ENCODE measurements at regions not wholly inside any gene's neighbourhood (a gene's known extent, or its start where the extent isn't known, plus 50 kb on each side); places are given as distances from the start of the nearest gene placed in this dataset.
"Not testable (repeated sequence)": the region's sequence is repeated elsewhere in the genome, so short reads cannot be mapped to it uniquely, and the experiment has no call there.

- DNase-seq: no peak
Observed at GRCh38 chr5:142542078-142542477, 143.8 kb downstream of the FGF1 start.

- no peak for DNase-seq
Observed at GRCh38 chr5:142540922-142541422, 144.9 kb downstream of the FGF1 start.

GRCh38 chr5:142539154-142539740 lies 146.6 kb downstream of the FGF1 start:
- DNase-seq: no peak

GRCh38 chr5:142537938-142538337 lies 148.0 kb downstream of the FGF1 start:
- DNase-seq: no peak

GRCh38 chr5:142532781-142533176 lies 153.1 kb downstream of the FGF1 start:
- no peak for DNase-seq

GRCh38 chr5:142531977-142532780 lies 153.7 kb downstream of the FGF1 start:
- no peak for DNase-seq

- DNase-seq: no peak
Observed at GRCh38 chr5:142530904-142531303, 155.0 kb downstream of the FGF1 start.

- no peak for DNase-seq
Observed at GRCh38 chr5:142529626-142530278, 156.1 kb downstream of the FGF1 start.

GRCh38 chr5:142527664-142528295 lies 158.1 kb downstream of the FGF1 start:
- DNase-seq: no peak

- DNase-seq: no peak
Observed at GRCh38 chr5:142527234-142527633, 158.7 kb downstream of the FGF1 start.

- DNase-seq: no peak
Observed at GRCh38 chr5:142522983-142523382, 162.9 kb downstream of the FGF1 start.

GRCh38 chr5:142521706-142522105 lies 164.2 kb downstream of the FGF1 start:
- DNase-seq: no peak

GRCh38 chr5:142520885-142521284 lies 165.0 kb downstream of the FGF1 start:
- DNase-seq: no peak

- DNase-seq: not testable (repeated sequence)
Observed at GRCh38 chr5:142519913-142520312, 166.0 kb downstream of the FGF1 start.

- no peak for DNase-seq
Observed at GRCh38 chr5:142517840-142518239, 168.1 kb downstream of the FGF1 start.

GRCh38 chr5:142516732-142517131 lies 169.2 kb downstream of the FGF1 start:
- DNase-seq: no peak

- no peak for DNase-seq
Observed at GRCh38 chr5:142515036-142515435, 170.9 kb downstream of the FGF1 start.

GRCh38 chr5:142514196-142514595 lies 171.7 kb downstream of the FGF1 start:
- no peak for DNase-seq

GRCh38 chr5:142512043-142513042 lies 173.5 kb downstream of the FGF1 start:
- no peak for DNase-seq

- no peak for DNase-seq
Observed at GRCh38 chr5:142511358-142511757, 174.5 kb downstream of the FGF1 start.

GRCh38 chr5:142509026-142509425 lies 176.9 kb downstream of the FGF1 start:
- DNase-seq: no peak

- DNase-seq: no peak
Observed at GRCh38 chr5:142508591-142508990, 177.3 kb downstream of the FGF1 start.

Measured in activated CD4-positive, alpha-beta T cell treated with anti-CD3 and anti-CD28 coated beads for 48 hours (primary cell).